Embryonic facial prominence (tissue), 1 donor: ENCODE measurements at regions not wholly inside any gene's neighbourhood (a gene's known extent, or its start where the extent isn't known, plus 50 kb on each side); places are given as distances from the start of the nearest gene placed in this dataset.

Experiments used
- DNase-seq: peaks from one replicate; pipeline ENCODE4 v3.0.0-alpha.2; 2016; ENCODE audit errors: extremely low spot score

GRCh38 chr9:107542411-107543157 lies 53.0 kb upstream of the KLF4 start:
- no peak for DNase-seq

- no peak for DNase-seq
Observed at GRCh38 chr9:107541523-107541922, 52.0 kb upstream of the KLF4 start.

- DNase-seq: no peak
Observed at GRCh38 chr9:107540164-107540561, 50.6 kb upstream of the KLF4 start.

GRCh38 chr9:107539427-107540163 lies 50.0 kb upstream of the KLF4 start:
- DNase-seq: no peak
